HepG2 (cell line): ENCODE measurements at regions not wholly inside any gene's neighbourhood (a gene's known extent, or its start where the extent isn't known, plus 50 kb on each side); places are given as distances from the start of the nearest gene placed in this dataset.
"Not testable (repeated sequence)": the region's sequence is repeated elsewhere in the genome, so short reads cannot be mapped to it uniquely, and the experiment has no call there.

Source experiments
- ATAC-seq: fragments of 200-7000 bp; cut with Tn5 transposase; 3 replicates; pipeline ENCODE4 v1.9.1; 2020; ENCODE audit warnings: mild to moderate bottlenecking, moderate library complexity
- BruUV-seq: library from RNA; stranded (reverse); fragments of 400-500 nt; replicated peaks from 2 replicates; lab custom pipeline; 2021; lab: Mats Ljungman, UMichigan
- CTCF ChIA-PET: fragments of 300-600 bp; formaldehyde crosslinking; extraction: SDS; loops from one replicate; lab custom pipeline; 2021; ENCODE audit warnings: low total read pairs, inconsistent platforms, low intra/inter-chr PET ratio; lab: Yijun Ruan, JAX
- POLR2A ChIA-PET: fragments of 350-600 bp; sonication (Branson Sonifier 250); formaldehyde crosslinking; loops from one replicate; lab custom pipeline; 2020; ENCODE audit warnings: antibody characterized with exemption, inconsistent platforms; lab: Yijun Ruan, JAX
- DNase-seq: peaks from one replicate; pipeline ENCODE4 v3.0.0-alpha.2; 2015; ENCODE audit warnings: low spot score
- FAIRE-seq: peaks from 3 replicates; lab custom pipeline; 2011; peaks lifted over from hg19 to GRCh38; lab: Jason Lieb, UNC
- H2AFZ ChIP-seq: one replicate; pipeline ENCODE4 v1.6.1; 2011; ENCODE audit warnings: low read length, inconsistent platforms
- H3K27ac ChIP-seq: fragments of 300-600 bp; 3 replicates; pipeline ENCODE4 v1.8.0; 2011; ENCODE audit warnings: mixed run types, mild to moderate bottlenecking, mixed read lengths, low read length, inconsistent platforms; ENCODE audit not compliant: insufficient read depth; ENCODE audit errors: extremely low read length
- H3K27me3 ChIP-seq, 2 experiments: fragments of 200-600 bp in 1 of 2; 2 replicates in 1 of 2; 3 replicates in 1 of 2; pipeline versions ENCODE4 v1.6.0 to v1.8.0; 2011; ENCODE audit warnings: low read length in 2 of 2, mild to moderate bottlenecking in 2 of 2, moderate library complexity in 2 of 2, inconsistent platforms in 1 of 2; ENCODE audit not compliant: insufficient read depth in 2 of 2, control insufficient read depth in 1 of 2
- H3K36me3 ChIP-seq, 2 experiments: fragments of 200-600 bp in 1 of 2; replicated peaks in 1 of 2; 2 replicates in 1 of 2; 3 replicates in 1 of 2; pipeline versions ENCODE4 v1.5.1 to v1.8.0; 2011; ENCODE audit warnings: low read length in 2 of 2, inconsistent platforms in 1 of 2; ENCODE audit not compliant: insufficient read depth in 2 of 2, control insufficient read depth in 1 of 2
- H3K4me1 ChIP-seq: 2 replicates; pipeline ENCODE4 v1.5.1; 2012; ENCODE audit warnings: low read length, inconsistent platforms; ENCODE audit not compliant: insufficient read depth
- H3K4me2 ChIP-seq: 2 replicates; pipeline ENCODE4 v1.6.0; 2011; ENCODE audit warnings: low read depth, low read length, inconsistent platforms
- H3K4me3 ChIP-seq, 3 experiments: fragments of 200-600 bp in 1 of 3; sonication (generic), shearing (Covaris generic) in 1 of 3; replicated peaks in 1 of 3; 2 replicates each; pipeline ENCODE4 v1.5.1; 2011 to 2016; ENCODE audit warnings: low read length in 3 of 3, inconsistent platforms in 2 of 3, low read depth in 2 of 3, mild to moderate bottlenecking in 2 of 3, control low read depth in 1 of 3, mixed read lengths in 1 of 3; ENCODE audit not compliant: insufficient read depth in 1 of 3
- H3K79me2 ChIP-seq: one replicate; pipeline ENCODE4 v1.6.1; 2011; ENCODE audit warnings: low read length, inconsistent platforms; ENCODE audit not compliant: insufficient read depth
- H3K9ac ChIP-seq: 2 replicates; pipeline ENCODE4 v1.6.0; 2011; ENCODE audit warnings: mild to moderate bottlenecking, low read depth, low read length, inconsistent platforms; ENCODE audit not compliant: insufficient read depth
- H3K9me3 ChIP-seq: 2 replicates; pipeline ENCODE4 v1.5.1; 2012; ENCODE audit warnings: mild to moderate bottlenecking, low read length
- H4K20me1 ChIP-seq: 2 replicates; pipeline ENCODE4 v1.6.0; 2011; ENCODE audit warnings: inconsistent platforms, mild to moderate bottlenecking, low read length, moderate library complexity; ENCODE audit not compliant: insufficient read depth
- WGBS: methylation state at CpG from one replicate; pipeline ENCODE4 v1.1.6; 2017; ENCODE audit warnings: low lambda C conversion rate; 5-methylcytosine and 5-hydroxymethylcytosine counted together
- in situ Hi-C: cut with HindIII; loops from 2 replicates; pipeline ENCODE4 v1.10.0; 2017; ENCODE audit warnings: low pct_unique_long_range_greater_than_20kb; ENCODE audit not compliant: extremely low pct_ligation_motif_present
- intact Hi-C: fragments of 100-400 bp; cut with micrococcal nuclease; formaldehyde crosslinking; loops from one replicate; pipeline ENCODE4 v1.10.0; 2022; ENCODE audit not compliant: unreplicated experiment

- H3K9ac ChIP-seq, H3K27me3 ChIP-seq, H3K9me3 ChIP-seq, H3K4me1 ChIP-seq, in situ Hi-C loops, H4K20me1 ChIP-seq, H3K4me3 ChIP-seq, H3K36me3 ChIP-seq, POLR2A ChIA-PET, CTCF ChIA-PET, intact Hi-C loops, DNase-seq, H2AFZ ChIP-seq, H3K27ac ChIP-seq, H3K79me2 ChIP-seq, H3K4me2 ChIP-seq, FAIRE-seq, BruUV-seq, ATAC-seq: not testable (repeated sequence)
- WGBS = 100% methylated on average over 1 of the region's 4 CpGs
These were observed 68.5 kb upstream of the MTLN start for GRCh38 chr2:110280804-110281203.

- in situ Hi-C loops, CTCF ChIA-PET, FAIRE-seq, H3K79me2 ChIP-seq, H2AFZ ChIP-seq, H3K36me3 ChIP-seq, H3K4me3 ChIP-seq, BruUV-seq, H3K9me3 ChIP-seq, intact Hi-C loops, POLR2A ChIA-PET, ATAC-seq, H3K9ac ChIP-seq, H4K20me1 ChIP-seq, H3K27ac ChIP-seq, H3K4me1 ChIP-seq, DNase-seq, H3K27me3 ChIP-seq, H3K4me2 ChIP-seq: not testable (repeated sequence)
- no CpG with 5 or more reads among the region's 6 CpGs for WGBS
These were observed 64.7 kb upstream of the MTLN start for GRCh38 chr2:110277054-110277453.

GRCh38 chr2:110276092-110276491 is 63.7 kb upstream of the MTLN start:
- H3K27ac ChIP-seq, BruUV-seq, H3K9me3 ChIP-seq, DNase-seq, ATAC-seq, H3K4me3 ChIP-seq, CTCF ChIA-PET, H3K27me3 ChIP-seq, H3K79me2 ChIP-seq, H2AFZ ChIP-seq, H3K9ac ChIP-seq, H3K36me3 ChIP-seq, H4K20me1 ChIP-seq, POLR2A ChIA-PET, H3K4me2 ChIP-seq, H3K4me1 ChIP-seq, FAIRE-seq, intact Hi-C loops, in situ Hi-C loops: not testable (repeated sequence)
- 0% methylated on average over 1 of the region's 2 CpGs for WGBS

- in situ Hi-C loops, H3K4me1 ChIP-seq, POLR2A ChIA-PET, H3K9me3 ChIP-seq, intact Hi-C loops, BruUV-seq, H3K79me2 ChIP-seq, H4K20me1 ChIP-seq, DNase-seq, H3K36me3 ChIP-seq, H3K27me3 ChIP-seq, H3K4me2 ChIP-seq, H3K27ac ChIP-seq, H3K9ac ChIP-seq, CTCF ChIA-PET, FAIRE-seq, ATAC-seq, H2AFZ ChIP-seq, H3K4me3 ChIP-seq: not testable (repeated sequence)
- whole genome bisulfite sequencing = 58% methylated on average over 7 of the region's 9 CpGs
These were observed 57.3 kb upstream of the MTLN start for GRCh38 chr2:110269674-110270073.
